Tongue (tissue), 1 donor: ENCODE measurements at regions not wholly inside any gene's neighbourhood (a gene's known extent, or its start where the extent isn't known, plus 50 kb on each side); places are given as distances from the start of the nearest gene placed in this dataset.

Experiments
- DNase-seq: peaks from one replicate; pipeline ENCODE4 v3.0.0-alpha.2; 2015

DNA sequence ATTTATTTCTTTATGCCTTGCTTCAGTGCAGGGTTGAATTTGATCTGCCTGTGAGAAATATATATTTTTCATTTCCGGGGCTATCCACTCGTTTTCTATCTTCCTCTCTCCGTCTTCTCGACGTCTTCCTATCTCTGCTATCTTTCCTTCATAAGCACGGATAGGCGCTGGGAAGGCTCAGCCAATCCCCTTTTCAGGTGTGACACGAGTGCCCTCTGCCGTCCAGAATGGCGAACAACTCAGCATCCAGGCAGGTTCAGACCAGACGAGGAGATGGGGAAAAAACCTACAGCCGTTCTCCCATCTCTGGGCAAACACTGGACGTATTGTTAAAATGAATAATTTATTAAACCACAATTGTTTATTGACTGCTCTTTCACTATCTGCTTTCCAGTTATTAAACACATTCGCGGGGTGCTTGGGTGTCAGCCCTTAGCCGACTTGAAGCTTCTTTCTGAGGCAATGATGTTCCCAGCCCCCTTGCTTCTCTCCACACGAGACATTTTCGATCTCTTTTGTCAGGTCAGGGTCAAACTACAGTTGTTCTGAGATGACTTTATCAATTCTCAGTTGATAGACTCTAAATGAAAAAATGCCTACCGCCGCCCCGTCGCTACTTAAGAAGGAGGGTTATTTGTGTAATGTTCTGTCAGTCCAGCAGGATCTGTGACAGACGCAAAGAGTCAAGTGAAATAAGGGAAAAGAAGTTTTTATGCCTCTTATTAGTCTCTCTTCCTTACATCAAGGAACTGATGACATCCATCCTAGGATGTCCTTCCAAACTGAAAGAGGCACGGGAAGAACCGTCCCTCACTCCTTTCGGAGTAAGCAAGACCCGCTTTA is 96.3 kb upstream of the NOCT start:
- peak; percentile 83 for DNase-seq

DNA sequence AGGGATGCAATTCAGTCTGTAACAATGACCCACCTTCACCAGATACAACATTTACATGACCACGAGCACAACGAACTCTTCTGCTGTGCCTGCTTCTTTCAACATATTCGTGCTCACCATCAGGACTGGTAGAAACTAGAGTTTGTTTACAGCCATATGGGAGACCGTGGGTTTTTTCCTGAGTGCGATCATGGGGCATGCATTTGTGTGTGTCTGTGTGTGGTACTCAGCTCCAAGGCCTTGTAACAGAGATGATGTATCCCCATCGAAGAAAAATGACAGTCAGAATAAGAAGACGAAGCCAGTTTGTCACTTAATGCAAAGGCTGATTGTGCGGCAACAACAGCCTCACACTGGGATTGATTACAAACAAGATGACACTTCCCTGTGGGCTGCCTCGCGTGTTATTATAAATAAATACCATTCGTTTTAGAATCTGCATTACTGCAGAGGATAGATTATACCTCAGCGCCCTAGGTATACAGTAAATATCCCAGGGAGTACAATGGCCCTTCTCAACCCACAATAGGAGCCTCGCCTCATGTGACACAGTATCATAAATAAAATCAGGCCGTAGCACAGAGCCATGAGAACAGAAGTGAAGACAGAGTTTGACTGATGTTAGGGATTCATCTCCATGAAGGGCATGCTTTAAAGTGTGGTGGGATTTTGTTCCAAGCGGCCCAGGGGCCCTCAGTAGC is 97.3 kb upstream of the NOCT start:
- DNase-seq, result no peak

DNA sequence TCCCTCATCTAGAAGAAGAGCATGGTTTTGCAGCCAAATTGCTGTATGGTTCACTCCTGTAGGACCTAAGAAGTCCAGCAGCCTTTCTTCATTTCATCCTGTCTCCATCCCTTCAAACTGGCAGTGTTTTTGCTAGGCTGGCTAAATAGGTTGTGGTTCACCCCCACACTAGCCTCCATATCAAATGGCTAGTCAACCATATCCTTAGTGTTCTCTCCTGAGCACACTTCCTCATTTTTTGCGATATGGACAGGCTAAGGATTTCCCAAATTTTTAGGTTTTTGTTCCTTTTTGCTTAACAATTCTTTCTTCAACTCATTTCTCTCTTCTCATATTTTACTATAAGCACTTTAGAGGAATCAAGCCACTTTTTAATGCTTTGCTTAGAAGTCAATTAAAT is 98.8 kb upstream of the NOCT start:
- DNase-seq, result no peak

DNA sequence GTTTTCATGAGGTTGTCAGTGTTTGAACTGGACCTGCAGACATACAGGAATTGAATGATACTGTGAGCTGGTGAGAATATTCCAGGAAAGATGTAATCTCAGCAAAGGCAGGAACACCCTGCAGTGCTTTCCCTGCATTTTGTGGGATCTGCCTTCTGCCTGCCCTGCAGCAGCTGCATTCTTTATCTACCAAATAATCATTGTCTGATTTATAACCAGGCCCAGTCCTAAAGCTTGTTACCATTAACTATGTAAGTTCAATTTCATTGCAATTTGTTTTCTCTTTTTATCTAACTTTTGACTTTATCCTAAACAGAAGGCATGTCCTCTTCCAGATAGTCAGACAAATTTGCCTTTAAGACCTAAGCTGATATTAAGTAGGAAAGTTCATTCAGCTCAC is 99.8 kb upstream of the NOCT start:
- no peak for DNase-seq

DNA sequence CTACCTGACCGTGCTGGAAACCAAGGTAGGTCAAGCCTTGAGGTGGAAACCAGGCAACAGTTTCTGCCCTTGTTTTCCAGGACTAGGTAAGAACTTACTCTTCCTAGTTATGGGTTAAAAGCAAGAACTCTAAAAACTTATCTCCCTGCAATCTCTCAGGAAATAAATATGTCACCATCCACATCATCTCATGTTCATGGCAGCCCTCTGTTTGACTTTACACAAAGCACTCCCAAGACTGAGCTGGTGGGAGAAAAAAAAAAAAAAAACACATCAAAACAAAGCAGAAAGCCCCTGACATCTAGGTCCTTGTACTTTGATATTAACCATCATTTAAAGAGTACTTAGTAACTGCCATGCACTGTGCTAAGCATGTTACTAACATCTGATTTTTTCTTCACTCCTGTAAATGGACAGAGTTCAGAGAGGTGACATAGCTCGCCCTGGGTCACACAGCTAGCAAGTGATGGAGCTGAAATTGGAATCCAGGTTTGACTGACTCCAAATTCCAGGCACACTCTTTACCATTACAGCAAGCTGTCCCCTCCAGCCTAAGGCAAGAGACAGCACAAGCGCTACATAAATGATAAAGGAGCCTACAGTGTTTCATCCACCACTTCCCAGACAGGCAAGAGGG is 102.8 kb upstream of the NOCT start:
- DNase-seq, result no peak

DNA sequence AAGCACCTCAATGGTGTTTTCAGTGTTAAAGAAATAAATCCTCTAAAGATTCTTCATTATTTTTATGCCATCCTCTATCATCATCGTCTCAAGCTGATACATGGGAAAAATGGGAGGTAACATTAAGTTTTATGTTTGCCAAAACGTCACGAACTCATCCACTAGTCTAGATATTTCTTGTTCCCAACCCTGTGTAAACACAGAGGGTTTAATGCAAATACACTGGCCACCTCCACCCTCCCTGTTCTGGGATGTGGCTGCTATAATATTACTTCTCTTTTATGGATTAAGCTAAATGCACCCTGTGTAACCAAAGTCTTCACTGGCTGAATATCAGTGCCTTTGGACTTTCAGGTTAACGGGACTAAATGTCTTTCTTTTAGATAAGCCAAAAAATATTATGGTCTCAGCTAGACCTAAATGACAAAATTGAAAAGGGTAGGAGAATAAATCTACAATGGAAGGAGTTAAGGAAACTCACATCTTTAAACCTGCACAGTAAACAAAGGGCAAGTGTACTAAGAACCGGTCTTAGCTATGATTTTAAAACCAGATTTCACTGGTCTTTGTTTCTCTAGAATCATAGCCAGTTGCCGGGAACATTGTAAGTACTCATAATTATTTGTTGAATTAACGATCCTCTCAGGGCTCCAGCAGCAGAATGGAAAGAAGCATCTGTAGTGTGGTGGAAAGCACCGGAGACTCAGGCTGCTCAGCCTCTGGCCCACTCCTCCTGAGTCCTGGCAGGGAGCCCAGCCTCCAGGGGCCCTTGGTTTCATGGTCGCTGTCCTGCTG is 103.5 kb upstream of the NOCT start:
- peak; percentile 45 for DNase-seq

DNA sequence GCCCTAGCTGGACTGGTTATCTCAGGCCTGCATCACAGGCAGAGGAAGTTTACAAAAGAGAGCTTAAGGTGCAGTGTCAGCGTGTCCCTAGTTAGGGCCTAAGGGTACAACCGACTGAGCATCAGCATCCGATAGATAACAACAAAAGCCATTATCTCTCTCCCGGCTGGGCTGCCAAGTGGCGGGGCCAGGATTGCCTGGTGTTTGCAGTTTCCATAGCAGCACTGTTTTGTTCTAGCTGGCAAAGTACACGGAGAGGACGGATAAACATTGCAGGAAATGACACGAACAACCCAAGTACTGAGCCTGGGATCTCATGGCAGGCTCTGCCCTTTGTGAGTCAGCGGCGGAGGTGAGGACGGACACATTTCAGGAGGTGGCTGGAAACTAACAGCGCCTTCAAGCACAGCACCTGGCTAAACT is 104.7 kb upstream of the NOCT start:
- peak; percentile 87 for DNase-seq

DNA sequence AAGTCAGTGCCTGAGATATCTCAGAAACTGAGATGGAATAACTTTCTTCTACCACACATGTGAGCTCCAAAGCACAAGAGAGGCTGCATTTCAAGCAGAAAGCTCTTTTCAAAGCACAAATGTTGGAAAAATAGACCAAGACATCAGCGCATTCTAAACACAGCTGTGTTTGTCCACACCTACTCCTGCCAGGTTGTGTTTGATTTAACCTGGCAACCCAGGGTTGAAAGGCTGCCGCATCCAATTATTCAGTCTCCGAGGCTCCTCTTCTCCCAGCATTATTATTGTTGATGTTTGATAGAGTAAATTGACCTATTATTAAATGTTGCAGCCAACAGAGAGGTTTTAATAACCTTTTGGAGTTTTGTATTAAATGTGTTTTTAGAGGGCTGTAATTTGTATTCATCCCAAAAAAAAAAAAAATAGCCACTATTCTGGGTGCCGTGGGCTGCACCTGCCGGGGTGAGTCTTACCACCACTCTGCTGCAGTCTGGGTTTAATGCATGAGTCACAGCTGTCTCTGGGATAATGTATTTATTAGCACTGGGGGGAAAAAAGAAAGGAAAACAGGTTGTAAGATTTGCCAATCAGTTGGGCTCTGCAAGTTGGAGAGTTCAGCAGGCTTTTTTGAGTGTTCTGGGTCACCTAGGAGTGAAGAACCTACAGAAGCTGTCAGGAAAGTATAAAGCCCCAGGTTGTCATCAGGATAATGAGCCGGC is 105.2 kb upstream of the NOCT start:
- DNase-seq, result peak; percentile 32

DNA sequence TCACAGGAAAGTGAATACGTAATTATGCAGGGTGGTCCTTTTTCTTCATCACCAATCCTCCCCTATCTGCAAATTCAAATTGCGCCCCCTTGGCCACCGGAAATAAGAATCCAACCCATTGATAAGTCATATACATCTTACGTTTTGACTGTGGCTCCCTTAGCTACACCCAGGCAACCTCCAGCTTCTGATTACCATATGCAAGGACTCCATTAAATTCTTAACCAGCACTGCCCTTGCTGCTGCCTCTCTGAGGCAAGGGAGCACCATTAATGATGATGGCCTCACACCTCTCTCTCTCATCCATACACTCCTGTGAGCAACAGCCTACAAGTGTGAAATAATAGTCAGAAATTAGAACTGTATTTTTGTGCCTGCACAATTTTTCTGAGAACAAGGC is 106.0 kb upstream of the NOCT start:
- DNase-seq, result no peak

DNA sequence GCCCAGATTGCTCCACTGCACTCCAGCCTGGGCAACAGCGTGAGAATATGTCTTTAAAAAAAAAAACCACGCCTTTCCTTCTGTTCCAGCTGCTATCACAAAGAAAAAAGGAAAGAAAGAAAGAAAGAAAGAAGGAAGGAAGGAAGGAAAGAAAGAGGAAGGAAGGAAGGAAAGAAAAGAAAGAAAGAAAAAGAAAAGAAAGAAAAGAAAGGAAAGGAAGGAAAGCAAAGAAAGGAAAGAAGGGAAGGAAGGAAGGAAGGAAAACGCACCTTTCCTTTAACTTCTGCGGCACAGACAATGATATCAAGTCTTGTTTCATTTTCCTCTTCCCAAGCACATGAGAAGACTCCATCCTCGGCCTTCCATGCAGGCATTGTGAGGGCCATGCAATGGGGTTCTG is 107.4 kb upstream of the NOCT start:
- DNase-seq, result no peak

DNA sequence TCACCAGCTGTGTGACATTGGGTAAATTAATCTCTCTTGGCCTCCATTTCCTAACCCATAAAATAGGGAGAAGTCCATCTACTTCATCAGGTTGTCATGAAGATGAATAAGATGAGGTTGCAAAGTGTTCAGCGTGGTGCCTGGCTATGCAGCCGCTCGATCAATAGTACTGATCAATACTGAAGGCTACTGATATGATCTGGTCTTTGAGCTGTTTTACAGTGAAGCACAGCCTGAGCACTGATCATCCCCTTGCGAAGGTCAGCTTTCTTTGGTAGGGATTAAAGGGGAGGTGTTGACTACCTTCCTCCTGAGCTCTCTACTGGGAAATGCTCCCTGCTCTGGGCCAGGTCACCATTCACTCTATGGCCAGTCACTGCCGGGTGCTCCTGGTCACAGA is 108.4 kb upstream of the NOCT start:
- no peak for DNase-seq

DNA sequence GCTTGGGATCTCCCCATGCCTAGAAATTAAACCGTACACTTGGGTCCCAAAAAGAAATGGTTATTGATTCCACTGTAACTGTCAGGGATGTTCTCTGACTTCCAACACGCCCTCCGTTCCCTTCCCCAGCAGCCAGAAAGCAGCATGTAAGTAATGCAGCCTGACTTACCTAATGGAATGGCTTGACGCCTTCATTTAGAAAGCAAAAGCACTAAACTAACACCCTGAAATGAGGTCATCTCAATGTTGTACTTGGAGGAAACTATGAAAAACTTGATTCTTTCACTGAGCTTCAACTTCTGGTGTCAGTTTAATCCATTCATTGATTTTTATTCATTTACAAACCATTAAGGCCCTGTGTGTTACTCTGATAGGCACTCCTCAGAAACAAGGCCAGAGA is 110.8 kb upstream of the NOCT start:
- no peak for DNase-seq

DNA sequence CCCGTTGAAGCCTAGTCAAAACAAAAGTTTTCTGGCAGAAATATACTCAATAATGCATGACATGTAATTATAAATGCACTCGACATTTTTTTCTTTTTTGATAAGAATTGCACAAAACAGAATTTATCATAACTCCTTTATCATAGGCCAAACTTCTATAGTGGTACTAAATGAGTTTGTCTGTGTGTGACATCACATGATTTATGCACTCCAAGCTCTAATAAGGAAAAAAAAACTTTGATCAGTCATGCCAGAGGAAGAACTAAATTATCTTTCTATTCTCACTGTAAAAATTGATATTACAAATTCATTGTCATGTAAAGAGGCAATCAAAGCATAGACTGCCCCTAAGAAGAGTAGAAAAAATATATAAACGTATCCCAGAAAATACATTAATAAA is 112.4 kb upstream of the NOCT start:
- no peak for DNase-seq

DNA sequence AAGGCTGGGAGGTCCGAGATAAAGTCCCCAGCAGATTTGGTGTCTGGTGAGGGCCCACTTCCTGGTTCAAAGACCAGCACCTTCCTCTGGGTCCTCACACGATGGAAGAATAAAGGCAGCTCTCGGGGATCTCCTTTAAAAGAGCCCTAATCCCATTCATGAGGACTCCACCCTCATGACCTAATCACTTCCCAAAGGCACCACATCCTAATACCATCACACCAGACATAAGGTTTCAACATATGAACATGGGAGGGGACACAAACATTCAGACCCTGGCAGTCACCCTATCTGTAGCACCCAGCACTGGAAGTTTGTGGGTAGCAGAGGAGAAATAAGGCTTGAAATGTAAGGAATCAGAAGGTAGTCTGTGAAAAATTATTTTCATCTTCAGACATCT is 112.9 kb upstream of the NOCT start:
- no peak for DNase-seq

DNA sequence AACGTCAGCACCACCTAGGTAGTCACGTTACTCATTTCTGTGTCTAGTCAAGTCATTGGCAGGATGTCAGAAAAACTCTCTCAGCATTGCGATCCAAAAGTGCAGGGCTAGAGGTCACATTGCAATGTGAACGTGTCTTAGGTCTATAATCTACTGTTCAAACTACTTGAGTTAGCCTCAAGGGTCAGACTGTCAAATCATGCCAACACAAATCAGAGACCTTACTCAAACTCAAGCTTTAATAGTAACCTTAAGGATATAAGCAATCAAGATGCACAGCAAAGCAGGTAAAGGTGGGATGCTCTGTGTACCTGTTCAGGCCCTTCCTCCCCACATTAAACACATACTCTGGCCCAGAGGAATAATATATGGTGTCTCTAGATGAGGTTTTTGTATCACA is 114.4 kb upstream of the NOCT start:
- no peak for DNase-seq

DNA sequence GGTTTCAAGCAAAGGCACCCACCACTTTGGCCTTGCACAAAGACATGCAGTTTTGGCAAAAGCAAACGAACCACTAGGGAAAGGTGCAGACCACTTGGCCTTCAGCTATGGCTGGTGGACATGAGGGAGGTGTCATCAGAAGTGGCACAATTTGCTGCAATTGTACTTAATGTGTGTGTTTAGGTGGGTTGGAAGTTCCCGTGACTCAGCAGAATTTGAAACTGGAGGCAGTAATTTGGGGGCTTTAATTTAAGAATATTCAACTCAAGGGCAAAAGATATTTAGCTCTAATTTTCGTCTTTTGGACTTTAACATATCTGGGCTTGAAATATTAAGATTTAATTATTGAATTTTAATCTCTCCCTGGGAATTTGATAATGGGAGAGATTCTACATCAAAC is 115.6 kb upstream of the NOCT start:
- DNase-seq, result no peak

DNA sequence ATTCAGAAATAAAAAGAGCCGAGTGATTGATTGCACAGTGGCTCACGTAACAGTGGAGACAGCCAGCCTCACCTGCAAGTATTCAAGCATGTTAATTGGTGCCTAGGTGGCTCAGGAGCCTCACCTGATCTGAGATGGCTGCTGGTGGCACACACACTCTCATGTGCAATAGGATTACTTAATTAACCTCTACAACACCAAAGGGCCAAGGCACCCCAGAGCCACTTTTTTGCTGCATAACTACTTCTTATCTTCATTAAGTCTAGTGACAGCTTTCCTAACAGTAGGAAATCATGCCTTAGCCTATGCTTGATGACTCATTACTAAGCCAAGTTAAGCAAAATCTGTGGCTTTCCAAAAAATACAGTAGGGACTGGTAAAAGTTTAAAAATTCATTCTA is 117.3 kb upstream of the NOCT start:
- DNase-seq, result no peak

DNA sequence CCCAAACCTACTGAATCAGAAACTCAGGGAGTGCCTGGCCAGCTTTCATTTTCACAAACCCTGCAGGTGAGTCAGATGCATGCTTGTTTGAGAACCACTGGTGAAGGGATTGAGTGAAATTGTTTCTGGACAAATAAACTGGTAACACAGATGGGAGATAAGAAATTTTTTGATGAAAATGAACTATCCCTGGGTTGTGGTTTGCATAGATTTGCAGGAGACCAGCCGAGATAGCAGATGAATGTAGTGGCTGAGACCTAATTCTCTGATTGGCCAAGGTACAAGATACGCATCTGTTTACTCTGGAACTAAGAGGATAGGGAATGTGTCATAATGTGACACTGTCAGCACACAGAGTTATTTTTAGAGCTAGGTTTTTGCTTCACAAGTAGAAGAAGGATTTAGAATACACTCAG is 117.8 kb upstream of the NOCT start:
- DNase-seq, result no peak

DNA sequence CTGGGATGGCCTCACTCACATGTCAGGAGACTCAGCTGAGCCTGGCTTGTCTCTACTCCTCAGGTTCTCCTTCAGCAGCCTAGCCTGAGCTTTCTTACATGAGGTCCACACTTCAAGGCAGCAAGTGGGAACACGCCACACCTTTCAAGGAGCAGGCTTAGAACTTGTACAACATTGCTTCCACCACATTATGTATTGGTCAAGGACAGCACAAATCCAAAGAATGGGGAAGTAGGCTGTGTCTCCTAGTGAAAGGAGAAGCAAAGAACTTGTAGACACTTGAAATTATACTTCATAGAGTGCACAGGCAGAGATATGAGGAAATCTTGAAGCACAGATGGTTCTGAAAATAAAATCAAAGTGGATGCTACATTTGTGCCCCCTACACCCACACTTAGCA is 120.9 kb upstream of the NOCT start:
- DNase-seq, result no peak

DNA sequence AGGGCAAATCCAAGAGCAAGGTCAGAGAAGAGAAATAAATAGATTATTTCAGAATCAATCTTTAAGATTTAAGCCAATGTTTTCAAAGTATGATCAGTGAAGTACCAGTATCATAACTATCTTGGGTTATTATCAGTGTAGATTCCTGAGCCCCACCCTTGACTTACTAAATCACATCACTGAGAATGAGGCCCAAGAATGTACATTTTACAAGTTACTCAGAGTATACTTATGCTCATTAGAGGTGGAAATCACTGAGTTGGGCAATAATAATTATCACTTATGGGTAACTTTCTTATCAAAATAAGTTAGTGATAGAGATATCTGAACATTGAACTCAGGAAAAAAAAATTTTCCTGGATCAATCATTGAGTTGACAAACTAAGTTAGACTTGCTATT is 121.6 kb upstream of the NOCT start:
- DNase-seq, result no peak

DNA sequence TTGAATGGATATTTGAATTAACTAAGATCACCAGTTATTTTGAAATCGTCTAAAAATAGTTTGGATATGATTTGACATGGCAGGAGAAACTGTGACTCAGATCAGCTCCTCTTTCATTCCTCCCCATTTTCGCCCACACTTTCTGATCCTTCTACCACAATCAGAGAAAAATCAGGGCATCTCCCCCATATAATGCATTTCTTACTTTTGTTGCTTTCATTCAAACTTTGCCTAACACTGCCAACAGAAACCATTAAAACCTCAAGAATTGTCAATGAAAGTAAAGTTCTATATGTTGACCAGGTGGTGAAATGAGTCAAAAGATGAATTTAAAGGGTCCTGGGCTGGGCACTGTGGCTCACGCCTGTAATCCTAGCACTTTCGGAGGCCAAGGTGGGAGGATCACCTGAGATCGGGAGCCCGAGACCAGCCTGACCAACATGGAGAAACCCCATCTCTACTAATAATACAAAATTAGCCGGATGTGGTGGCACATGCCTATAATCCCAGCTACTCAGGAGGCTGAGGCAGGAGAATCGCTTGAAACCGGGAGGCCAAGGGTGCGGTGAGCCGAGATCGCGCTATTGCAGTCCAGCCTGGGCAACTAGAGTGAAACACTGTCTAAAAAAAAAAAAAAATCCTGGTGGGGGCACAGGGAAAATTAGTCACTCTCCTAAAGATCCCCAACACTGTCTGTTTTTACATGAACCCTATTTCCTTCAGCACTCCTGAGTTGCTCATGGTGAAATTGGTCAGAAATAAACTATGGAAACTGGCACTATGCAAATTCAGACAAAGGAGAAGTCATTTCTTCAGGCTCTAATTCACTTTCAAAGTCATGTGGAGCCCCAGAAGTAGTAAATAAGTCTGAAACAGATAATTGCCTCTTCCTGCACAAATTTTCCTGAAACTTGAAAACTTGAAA is 122.8 kb upstream of the NOCT start:
- DNase-seq, result no peak
